HG03097 (cell line): ENCODE measurements at regions not wholly inside any gene's neighbourhood (a gene's known extent, or its start where the extent isn't known, plus 50 kb on each side); places are given as distances from the start of the nearest gene placed in this dataset.

Experiments used
- ATAC-seq: cut with Tn5 transposase; IDR thresholded peaks from one replicate; pipeline ENCODE4 v1.9.1; 2021; ENCODE audit not compliant: unreplicated experiment, low FRiP score

GRCh38 chr2:187978356-187978755 lies 313.3 kb upstream of the GULP1 start:
- no peak for ATAC-seq

- ATAC-seq = peak; percentile 49
Measured at GRCh38 chr2:187982668-187983067, 309.0 kb upstream of the GULP1 start.

- no peak for ATAC-seq
Measured at GRCh38 chr2:187985195-187985594, 306.5 kb upstream of the GULP1 start.

- no peak for ATAC-seq
Measured at GRCh38 chr2:187985923-187986322, 305.8 kb upstream of the GULP1 start.

GRCh38 chr2:187986390-187987105 lies 305.1 kb upstream of the GULP1 start:
- ATAC-seq = no peak

- ATAC-seq = no peak
Measured at GRCh38 chr2:187988348-187988747, 303.3 kb upstream of the GULP1 start.

- ATAC-seq = no peak
Measured at GRCh38 chr2:187989925-187990623, 301.6 kb upstream of the GULP1 start.

- ATAC-seq = no peak
Measured at GRCh38 chr2:187991389-187991788, 300.3 kb upstream of the GULP1 start.

- no peak for ATAC-seq
Measured at GRCh38 chr2:187994464-187995331, 297.0 kb upstream of the GULP1 start.

GRCh38 chr2:187995556-187995955 lies 296.1 kb upstream of the GULP1 start:
- ATAC-seq = no peak

- ATAC-seq = no peak
Measured at GRCh38 chr2:187996630-187997029, 295.0 kb upstream of the GULP1 start.

GRCh38 chr2:188000189-188000588 lies 291.5 kb upstream of the GULP1 start:
- no peak for ATAC-seq

- no peak for ATAC-seq
Measured at GRCh38 chr2:188003800-188004199, 287.9 kb upstream of the GULP1 start.

GRCh38 chr2:188013767-188014166 lies 277.9 kb upstream of the GULP1 start:
- ATAC-seq = no peak

- no peak for ATAC-seq
Measured at GRCh38 chr2:188016917-188017316, 274.8 kb upstream of the GULP1 start.

GRCh38 chr2:188022389-188022788 lies 269.3 kb upstream of the GULP1 start:
- no peak for ATAC-seq

GRCh38 chr2:188023035-188023434 lies 268.6 kb upstream of the GULP1 start:
- no peak for ATAC-seq

- no peak for ATAC-seq
Measured at GRCh38 chr2:188024811-188025210, 266.9 kb upstream of the GULP1 start.

- ATAC-seq = no peak
Measured at GRCh38 chr2:188028739-188029138, 262.9 kb upstream of the GULP1 start.

- no peak for ATAC-seq
Measured at GRCh38 chr2:188032306-188032705, 259.4 kb upstream of the GULP1 start.

GRCh38 chr2:188032786-188033185 lies 258.9 kb upstream of the GULP1 start:
- no peak for ATAC-seq
